Right lobe of liver (tissue), 4 donors: ENCODE measurements at regions not wholly inside any gene's neighbourhood (a gene's known extent, or its start where the extent isn't known, plus 50 kb on each side); places are given as distances from the start of the nearest gene placed in this dataset.

Source experiments
- POLR2A ChIP-seq: fragments of 450-650 bp; IDR thresholded peaks from one replicate; pipeline ENCODE4 v1.6.1; 2017; ENCODE audit warnings: antibody characterized with exemption, mild to moderate bottlenecking
- TF ChIP-seq, protein P1 (sequence below), 4 donors: fragments of 200-600 bp in 3 of 4; fragments of 450-650 bp in 1 of 4; IDR thresholded peaks; one replicate each; pipeline versions ENCODE4 v1.5.1 to v1.8.0; 2016 to 2022; ENCODE audit warnings: antibody characterized with exemption in 4 of 4, mild to moderate bottlenecking in 2 of 4
- donor health status: DM: no; HTN: no; CAD: no.
- donor health status: DM: no; HTN: no; CAD: no.
- donor health status: DM: no; HTN: yes; CAD: no.

DNA sequence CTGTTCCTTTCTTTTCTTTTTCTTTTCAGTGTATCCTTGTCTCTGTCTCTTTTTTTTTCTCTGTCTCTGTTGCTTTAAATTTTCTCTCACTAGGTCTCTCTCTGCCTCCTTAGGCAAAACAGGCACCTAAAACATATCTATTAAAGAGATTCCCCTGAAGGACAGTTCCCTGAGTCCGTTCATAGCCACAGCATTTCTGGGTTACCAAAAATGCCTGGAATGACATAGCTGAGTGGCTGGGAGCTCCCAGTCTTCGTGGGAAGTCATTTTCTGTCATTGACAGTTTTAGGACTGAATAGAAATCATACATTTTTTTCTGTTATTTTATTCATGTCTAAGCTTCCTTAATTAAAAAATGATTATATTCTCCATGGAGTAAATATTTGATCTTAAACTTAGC, 323.8 kb upstream of the AZI2 start:
- TF ChIP-seq, protein P1, sequence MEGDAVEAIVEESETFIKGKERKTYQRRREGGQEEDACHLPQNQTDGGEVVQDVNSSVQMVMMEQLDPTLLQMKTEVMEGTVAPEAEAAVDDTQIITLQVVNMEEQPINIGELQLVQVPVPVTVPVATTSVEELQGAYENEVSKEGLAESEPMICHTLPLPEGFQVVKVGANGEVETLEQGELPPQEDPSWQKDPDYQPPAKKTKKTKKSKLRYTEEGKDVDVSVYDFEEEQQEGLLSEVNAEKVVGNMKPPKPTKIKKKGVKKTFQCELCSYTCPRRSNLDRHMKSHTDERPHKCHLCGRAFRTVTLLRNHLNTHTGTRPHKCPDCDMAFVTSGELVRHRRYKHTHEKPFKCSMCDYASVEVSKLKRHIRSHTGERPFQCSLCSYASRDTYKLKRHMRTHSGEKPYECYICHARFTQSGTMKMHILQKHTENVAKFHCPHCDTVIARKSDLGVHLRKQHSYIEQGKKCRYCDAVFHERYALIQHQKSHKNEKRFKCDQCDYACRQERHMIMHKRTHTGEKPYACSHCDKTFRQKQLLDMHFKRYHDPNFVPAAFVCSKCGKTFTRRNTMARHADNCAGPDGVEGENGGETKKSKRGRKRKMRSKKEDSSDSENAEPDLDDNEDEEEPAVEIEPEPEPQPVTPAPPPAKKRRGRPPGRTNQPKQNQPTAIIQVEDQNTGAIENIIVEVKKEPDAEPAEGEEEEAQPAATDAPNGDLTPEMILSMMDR (IDR thresholded peaks at IDR 0.05), result no peak
- TF ChIP-seq POLR2A, result no peak
